G401 (cell line): ENCODE measurements at regions not wholly inside any gene's neighbourhood (a gene's known extent, or its start where the extent isn't known, plus 50 kb on each side); places are given as distances from the start of the nearest gene placed in this dataset.

Experiments used
- DNase-seq: peaks from one replicate; pipeline ENCODE4 v3.0.0-alpha.2; 2015; ENCODE audit warnings: low spot score
- in situ Hi-C: cut with HindIII; loops from 2 replicates; pipeline ENCODE4 v1.10.0; 2016; ENCODE audit warnings: low sequenced_read_pairs, mixed read lengths

DNA sequence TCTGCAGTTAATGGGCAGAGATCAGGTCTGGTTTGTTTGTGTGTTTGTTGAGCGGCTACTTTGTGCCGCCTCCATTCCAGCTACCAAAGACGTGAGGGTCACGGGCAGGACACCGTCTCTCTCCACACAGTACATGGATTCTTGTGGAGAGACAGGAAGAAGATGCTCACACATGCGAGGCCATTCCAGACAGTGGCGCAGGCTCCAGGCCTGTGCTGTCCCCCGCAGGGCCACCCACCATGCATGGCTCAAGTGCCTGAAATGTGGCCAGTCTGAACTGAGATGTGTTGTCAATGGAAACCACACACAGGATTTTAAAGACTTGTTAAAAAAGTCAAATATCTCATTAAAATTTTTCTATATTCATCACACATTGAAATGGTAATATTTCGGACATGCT, 848.3 kb downstream of the TBC1D22A start:
- DNase-seq = no peak
- in situ Hi-C loops = no loop called here

DNA sequence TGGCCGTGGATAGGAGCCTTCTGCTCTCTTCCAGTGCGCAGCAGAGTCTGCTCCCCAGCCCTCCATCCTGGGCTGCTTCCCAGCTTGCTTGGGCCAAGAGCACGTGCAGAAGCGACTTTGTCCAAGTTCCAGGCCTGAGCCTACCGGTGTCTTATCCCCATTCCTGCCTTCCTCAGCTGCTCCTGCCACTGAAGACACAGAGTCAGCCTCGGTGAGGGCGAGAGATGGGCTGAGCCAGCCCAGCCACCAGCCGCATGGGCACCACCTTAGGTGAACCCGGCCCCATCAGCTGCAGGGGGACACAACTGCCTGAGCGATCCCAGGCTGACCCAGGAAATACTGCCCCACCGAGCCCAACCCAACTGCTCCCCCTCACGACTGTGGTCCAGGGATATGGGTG, 847.8 kb downstream of the TBC1D22A start:
- DNase-seq = no peak
- in situ Hi-C loops = no loop called here

DNA sequence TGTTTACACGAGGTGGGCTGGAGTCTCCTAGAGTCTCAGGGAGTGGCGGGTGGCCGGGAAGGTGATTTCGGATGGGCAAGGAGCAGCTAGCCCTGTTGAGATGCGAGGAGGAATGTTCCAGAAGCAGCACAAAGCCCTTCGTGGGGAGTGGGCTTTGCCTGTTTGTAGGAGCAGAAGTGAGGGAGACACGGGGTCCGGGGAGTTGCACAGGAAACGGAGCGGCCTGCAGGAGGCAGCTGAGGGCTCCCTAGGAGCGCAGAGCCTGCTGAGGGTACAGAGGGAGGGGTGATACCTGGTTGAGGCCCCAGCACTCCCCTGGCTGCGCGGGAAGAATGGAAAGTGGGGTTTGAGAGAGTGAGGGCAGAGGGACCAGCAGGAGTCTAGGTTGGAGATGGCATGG, 847.2 kb downstream of the TBC1D22A start:
- in situ Hi-C loops = no loop called here
- DNase-seq = no peak

DNA sequence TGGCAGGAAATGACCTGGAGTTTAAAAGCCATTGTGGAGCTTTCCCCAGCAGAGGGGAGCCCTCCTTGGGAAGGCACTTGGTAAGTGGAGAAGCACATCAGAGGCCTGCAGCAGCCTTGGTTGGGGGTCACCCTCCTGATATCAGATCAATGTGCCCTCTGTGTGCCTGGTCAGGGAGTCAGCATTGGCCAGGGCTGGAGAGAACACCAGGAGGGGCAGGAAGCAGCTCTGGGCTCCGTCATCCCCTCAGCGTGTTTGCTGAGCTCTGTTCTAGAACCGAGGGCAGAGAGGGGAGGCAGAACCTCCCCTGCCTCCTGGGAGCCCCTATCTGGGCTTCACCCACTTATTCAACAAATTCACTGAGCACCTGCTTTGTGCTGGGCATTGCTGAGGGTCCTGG, 846.0 kb downstream of the TBC1D22A start:
- in situ Hi-C loops = no loop called here
- no peak for DNase-seq

DNA sequence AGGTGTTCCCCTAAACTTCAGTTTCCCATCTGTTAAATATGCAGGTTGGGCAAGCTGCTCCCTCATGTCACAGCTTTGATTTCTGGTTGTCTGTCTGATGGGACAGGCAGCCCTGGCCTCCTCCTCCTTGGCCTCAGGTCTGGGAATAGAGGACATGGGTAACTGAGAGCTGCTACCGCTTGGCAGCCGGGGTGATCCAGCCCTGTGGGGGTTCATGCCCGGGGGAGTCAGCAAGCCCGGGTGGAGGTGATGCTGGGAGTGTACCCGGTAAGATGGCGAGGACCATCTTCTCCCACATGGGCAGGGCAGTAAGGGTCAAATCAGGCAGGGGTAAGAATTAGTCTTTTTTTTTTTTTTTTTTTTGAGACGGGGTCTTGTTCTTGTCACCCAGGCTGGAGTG, 845.0 kb downstream of the TBC1D22A start:
- DNase-seq = no peak
- in situ Hi-C loops = no loop called here

DNA sequence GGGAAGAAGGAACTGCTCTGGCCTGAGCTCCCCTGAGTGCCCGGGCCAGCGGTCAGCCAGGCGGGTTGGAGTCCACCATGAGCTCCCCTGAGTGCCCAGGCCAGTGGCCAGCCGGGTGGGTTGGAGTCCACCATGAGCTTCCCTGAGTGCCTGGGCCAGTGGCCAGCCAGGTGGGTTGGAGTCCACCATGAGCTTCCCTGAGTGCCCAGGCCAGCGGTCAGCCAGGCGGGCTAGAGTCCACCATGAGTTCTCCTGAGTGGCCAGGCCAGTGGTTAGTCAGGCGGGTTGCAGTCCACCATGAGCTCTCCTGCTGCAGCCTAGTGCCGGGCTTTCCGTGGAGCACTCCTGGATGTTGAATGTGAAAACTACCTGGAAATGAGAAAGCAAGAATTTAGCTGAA, 844.0 kb downstream of the TBC1D22A start:
- no peak for DNase-seq
- in situ Hi-C loops = no loop called here

DNA sequence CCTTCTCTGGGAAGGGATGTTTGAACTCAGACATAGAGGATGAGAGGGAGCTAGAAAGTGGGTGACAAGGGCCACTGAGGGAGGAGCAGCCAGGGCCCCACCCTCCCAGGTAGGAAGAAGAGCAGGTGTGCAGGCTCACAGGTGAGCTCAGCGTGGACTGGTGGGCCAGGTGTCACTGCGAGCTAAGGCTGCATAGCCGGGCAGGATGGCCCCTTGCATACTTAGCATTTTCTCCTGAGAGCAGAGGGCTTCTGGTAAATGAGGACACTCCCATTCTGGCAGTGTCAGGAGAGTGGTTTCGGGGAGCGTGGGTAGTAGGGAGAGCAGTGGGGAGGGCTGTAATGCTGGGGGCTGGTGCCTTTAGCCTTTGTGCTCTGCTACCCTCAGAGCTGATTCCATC, 843.4 kb downstream of the TBC1D22A start:
- DNase-seq = no peak
- in situ Hi-C loops = no loop called here

DNA sequence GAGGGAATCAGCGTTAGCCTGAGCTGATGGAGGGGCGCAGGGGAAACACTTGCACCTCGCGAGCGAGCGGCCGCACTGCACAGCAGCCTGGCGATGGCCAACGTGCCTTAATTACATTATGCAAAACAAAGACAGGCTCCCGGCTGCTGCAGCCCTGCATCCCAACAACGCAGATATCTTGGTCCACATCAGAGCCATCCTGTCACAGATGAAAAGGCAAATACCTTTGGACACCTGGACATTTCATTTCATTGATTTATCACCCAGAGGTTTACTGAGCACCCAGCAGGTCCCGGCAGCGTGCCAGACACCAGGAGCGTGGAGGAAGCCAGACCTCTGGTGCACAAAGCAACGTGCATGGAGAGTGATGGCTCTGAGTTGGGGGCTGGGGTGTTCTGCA, 843.0 kb downstream of the TBC1D22A start:
- in situ Hi-C loops = no loop called here

DNA sequence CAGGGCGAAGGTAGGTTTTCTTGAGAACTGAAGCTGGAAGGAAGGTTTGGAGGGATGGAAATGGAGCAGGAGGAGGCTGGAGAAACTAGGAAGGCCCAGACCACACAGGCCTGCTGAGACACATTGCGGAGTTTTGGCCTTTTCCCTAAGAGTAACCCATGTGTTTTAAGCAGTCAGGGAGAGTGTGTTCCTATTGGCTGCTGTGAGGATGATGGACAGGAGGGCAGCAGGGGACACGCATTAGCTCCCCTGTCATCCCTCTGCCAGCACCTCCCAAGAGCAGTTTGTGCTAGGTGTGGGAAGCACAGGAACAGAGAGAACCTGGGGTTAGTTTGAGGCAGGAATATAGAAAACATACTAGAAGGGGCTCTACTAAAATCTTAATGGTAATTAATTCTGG, 842.1 kb downstream of the TBC1D22A start:
- no peak for DNase-seq
- in situ Hi-C loops = no loop called here

More for the DNA sequence above, 843.0 kb downstream of the TBC1D22A start:
- DNase-seq = no peak

DNA sequence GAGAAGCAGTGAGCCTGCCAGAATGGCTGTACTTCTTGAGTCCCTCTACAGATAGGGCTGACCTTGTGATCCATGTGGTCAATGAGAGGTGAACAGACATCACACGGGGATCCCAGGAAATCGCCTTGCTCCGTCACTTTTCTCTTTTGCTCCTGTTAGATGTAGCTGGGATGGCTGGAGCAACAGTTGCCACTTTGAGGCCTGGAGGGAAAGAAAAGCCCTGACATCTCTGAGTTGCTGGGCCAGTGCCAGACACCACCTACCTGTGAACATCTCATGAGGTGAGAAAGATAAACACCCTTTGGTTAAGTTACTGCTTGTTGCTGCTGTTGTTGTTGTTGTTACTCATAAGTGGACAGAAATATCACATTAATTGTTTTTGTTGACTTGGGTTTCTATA, 840.3 kb downstream of the TBC1D22A start:
- DNase-seq = no peak
- in situ Hi-C loops = no loop called here

DNA sequence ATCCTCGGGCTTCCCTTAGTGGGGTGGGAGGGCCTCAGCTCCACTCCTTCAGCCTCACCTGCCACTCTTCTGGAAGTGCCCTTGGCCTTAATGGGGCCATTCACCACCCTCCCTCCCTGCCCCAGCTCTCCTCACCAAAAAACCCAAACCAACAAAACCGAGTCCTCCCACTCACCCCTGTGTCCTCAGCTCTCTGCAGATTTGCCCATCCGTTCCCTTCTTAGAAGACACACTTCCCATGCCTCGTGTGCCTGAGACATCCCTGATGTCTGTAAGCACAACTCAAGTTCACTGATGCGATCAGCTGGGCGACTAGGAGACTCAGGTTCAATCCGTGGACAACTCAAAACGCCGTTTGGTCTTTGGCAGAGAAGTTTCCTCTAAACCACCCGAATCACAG, 839.2 kb downstream of the TBC1D22A start:
- in situ Hi-C loops = no loop called here
- DNase-seq = no peak

DNA sequence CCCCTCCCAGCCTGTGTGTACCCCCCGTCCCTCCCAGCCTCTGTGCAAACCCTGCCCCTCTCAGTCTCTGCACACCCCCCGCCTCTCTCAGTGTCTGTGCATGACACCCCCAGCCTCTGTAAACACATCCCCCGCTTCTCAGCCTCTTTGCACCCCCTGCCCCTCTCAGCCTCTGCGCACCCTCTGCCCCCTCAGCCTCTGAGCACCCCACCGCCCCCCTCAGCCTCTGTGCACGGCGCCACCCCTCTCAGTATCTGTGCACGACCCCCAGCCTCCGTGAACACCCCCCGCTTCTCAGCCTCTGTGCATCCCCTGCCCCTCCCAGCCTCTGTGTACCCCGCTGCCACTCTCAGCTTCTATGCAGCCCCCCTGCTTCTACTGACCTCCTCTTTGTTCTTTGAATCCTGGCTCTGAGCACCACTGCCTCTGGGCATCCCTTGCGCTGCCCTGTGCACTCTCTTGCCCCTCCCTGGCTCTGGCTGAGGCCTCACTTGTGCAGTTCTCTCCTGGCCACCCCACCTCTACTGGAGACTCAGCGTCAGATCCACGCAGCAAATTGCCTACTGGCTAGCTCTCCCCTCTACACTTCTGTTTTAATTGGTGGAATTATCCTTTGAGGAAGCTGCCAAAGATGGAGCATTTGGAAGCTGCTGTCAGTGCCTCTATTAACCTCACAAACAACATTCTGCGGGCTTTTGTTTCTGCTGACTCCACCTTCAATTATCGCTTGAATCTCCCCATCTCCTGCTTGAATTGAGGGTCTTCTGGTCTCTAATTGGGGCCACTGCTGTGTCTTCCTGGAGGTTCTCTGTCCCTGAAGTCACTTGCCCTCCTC, 838.6 kb downstream of the TBC1D22A start:
- no peak for DNase-seq
- in situ Hi-C loops = no loop called here

DNA sequence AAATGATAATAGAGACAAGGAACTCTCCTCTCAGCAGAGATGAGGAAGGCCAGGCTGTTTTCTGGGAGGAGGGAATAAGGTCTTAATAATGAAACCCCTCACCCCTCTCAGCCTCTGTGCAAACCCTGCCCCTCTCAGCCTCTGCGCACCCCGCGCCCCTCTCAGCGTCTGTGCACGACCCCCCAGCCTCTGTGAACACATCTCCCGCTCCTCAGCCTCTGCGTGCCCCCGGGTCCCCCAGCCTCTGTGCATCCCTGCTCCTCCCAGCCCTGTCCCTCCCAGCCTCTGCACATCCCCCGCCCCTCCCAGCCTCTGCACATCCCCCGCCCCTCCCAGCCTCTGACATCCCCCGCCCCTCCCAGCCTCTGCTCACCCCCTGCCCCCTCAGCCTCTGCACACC, 837.8 kb downstream of the TBC1D22A start:
- DNase-seq = no peak
- in situ Hi-C loops = no loop called here

DNA sequence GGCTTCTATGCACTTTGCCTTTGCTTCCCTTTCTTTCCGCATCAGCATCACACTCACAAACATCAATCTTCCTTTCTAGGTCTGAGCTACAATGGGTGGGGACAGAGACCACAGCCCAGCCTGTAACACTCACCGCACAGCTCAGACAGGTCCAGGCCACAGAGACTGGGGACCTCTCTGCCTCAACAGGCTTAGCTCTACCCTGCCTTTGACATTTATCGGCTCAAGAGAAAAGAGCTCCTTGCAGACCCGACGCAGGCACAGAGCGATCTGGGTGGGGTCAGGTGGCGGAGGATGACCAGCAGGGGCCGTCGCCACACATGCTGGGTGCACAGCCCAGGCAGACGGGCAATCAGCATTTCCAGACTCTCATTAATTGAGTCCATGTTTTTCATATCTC, 837.3 kb downstream of the TBC1D22A start:
- in situ Hi-C loops = no loop called here
- DNase-seq = no peak

DNA sequence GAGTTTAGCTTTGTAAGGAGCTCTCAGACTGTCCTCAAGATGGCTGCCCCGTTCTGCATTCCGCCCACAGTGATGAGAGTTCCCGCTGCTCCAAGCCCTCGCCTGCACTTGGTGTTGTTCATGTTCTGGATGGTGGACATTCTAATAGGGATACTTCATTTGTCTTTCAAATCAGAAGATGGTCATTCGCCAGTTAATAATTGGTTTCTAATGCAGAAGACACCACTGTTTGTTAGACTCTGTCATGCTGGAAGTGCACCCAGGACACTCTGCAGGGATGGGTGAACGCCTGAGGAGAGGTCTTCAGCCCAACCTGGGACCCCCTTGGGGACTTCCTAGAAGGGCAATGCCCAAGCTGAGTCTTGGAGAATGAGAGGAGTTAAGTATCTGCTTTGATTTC, 836.4 kb downstream of the TBC1D22A start:
- in situ Hi-C loops = no loop called here
- DNase-seq = no peak

DNA sequence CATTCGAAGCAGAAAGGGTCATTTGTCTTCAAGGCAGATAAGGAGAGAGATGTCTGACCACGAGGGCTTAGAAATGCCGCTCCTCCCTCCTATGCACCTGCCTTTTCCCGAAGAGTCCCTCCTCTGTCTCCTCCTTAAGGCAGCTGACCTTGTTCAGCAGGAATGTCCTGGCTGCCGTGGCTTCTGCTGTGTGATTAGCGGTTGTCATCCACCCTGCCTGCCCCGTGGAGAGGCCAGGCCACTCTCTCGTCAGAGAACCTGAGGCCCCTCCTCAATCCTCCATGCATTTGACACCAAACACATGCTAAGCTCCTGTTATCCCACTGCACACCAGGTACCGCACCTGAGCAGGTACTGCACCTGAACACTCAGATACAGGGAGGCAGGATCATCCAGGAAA, 834.6 kb downstream of the TBC1D22A start:
- DNase-seq = no peak
- in situ Hi-C loops = no loop called here

DNA sequence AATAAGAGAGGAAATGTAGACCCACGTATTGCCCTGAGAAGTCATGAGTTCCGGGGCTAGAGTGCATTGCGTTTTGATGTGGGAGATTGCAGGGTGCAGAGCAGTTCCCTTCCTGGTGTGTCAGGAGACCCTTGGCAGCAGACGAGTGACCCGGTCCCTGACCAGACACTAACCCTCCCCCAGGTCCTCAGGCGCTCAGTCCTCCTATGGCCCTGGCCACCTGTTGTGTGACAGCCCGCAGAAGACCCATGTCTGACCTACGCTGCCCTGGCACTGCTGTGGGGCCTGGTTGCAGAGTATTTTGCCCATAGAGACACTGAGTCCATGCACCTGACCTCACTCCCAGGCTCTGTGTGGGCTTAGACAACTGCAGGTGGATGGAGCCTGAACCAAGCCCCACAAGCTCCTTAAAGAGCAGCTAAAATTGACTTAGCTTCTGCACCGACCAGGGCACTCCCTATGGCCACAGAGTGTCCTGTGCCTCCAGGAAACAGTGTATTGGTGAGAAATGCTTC, 833.8 kb downstream of the TBC1D22A start:
- in situ Hi-C loops = no loop called here

DNA sequence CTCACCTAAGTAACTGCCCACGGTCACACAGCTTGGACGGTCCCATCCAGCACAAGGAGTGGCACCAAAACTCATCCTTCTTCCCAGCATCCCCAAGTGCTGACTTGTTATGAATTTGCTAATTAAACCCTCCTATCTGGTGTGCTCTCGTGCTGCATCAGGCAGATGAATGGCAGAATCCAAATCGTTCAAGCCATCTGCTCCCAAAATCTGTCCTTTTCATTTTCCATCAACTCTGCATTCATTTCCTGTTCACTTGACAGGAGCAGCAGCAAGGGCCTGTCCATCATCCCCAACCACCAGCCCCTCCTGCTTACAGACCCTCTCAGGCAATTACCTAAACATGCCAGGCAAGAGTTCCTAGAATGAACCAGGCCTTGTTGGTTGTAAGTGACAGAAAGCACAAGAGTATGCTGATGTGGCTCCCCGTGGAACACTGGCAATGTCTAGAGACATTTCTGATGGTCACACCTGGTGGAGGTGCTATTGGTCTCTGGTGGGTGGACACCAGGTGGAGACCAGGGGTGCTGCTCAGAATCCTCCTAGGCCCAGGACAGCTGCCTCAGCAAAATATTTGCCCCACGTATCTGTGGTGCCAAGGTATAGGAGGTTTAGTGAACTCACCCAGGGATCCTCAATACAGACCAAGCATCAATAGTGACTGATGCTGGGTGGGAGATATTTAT, 832.5 kb downstream of the TBC1D22A start:
- in situ Hi-C loops = no loop called here

More for the DNA sequence above, 833.8 kb downstream of the TBC1D22A start:
- no peak for DNase-seq

DNA sequence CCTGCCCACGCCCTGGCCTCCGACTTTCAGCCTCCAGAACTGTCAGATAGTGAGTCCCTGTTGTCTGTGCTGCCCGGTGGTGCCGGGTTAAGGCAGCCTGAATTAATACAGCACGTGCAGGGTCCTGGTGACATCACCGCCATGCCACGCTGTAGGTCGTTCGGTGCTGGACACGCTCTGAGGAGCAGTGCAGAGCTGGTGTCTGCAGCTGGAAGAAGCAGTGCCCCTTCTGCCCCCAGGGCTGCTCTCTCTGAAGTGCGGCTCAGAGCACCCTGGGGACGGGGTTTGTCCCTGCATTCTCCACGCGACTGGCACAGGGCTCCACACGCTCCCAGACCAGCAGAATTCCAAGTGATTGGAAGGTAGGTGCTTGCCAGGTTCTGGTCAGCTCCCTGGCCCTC, 831.5 kb downstream of the TBC1D22A start:
- in situ Hi-C loops = no loop called here
- DNase-seq = no peak

More for the DNA sequence above, 832.5 kb downstream of the TBC1D22A start:
- no peak for DNase-seq

DNA sequence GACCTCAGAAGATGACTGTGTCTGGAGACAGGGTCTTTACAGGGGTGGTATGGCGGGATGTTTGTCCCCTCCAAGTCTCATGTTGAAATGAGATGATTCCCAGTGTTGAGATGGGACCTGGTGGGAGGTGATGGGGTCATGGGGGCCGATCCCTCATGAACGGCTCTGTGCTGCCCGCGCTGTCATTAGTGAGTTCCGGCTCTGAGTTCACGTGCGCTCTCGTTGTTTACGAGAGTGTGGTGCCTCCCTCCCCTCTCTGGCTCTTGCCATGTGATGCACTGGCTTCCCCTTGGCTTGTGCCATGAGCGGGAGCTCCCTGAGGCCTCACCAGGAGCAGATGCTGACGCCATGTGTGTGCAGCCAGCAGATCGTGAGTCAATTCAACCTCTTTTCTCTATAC, 830.8 kb downstream of the TBC1D22A start:
- no peak for DNase-seq
- in situ Hi-C loops = no loop called here

DNA sequence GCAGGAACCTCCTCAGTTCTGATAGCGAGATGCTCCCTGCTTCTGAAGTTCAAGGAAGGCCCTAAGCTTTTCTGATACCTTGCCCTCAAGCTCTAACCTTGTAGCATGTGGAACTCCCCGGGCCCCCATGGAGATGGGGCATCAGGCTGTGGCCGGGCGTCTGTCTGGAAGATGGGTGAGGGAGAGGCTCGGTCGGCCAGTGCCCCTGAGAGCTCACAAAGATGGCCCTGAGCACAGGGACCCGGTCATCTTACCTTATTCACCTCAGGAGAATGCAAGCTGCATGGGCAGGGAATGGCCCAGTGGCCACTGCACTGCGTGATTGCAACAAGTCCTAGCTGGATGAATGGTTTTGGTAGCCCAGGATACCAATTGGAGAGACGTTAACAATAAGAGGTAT, 830.3 kb downstream of the TBC1D22A start:
- in situ Hi-C loops = no loop called here
- DNase-seq = no peak
